Stromal cell of bone marrow (primary cell): ENCODE measurements at regions not wholly inside any gene's neighbourhood (a gene's known extent, or its start where the extent isn't known, plus 50 kb on each side); places are given as distances from the start of the nearest gene placed in this dataset.

Experiments
- DNase-seq: peaks from one replicate; pipeline ENCODE4 v3.0.0-alpha.2; 2012; ENCODE audit warnings: low read depth

DNA sequence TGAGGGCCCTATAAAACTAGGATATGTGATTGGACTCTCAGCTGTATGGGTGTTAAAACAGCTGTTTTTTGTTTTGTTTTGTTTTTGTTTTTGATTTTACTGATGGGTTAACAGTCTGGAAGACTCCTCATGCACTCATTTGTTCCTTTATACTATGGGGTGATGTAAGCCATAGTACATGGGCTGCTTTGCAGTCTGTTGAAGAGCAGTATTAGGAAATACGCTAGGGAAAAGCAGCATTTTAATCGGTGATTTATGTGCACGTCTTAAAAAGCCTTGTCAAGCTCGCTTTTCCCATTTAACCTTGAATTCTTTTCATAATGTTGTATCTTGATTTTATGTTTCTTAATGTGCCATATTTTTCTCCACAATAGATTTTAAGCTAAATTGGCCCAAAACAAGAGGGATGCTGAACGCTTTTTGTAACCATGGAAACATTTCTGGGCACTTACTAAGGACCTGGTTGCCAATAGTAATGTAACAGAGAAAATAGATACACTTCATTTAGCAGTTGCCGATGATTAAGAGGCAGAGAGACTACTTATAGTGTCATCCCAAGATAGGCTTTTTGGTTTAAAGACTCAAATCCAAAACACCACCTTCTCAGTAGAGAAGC is 244.0 kb downstream of the SNAPC1 start:
- DNase-seq = no peak

DNA sequence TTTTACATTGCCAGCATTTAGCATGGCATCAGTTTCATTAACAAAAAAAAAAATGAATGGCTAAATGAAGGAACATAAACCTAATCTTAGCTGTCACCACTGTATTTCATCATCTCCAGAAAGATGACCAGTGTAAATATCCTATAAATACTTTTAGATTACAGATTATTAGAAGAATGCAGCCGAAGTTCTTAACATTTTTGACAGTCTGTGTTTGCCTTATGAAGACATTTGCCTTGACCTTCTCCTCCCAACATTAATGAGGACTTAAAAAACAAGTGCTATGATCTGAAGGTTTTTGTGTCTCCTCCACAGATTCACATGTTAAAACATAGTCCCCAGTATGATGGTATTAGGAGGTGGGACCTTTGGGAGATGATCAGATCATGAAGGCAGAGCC is 253.0 kb downstream of the SNAPC1 start:
- no peak for DNase-seq

DNA sequence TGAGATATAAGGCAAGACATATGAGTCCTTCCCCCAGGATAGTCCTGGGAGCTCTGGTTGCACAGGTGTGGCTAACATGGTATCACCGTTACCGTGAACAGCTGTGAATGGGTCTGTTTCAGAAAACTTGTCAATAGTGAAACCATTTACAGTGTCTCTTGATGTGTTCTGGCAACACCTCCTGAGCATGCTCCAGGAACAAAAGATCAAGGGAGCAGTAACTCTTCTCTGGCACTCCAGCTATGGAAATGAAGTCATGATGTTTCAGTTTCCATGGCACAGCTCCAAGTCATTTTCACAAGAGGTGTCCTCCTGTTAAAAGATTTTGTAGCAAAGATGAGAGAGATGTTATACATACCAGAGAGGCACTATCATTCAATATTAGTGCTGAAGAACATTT is 253.7 kb downstream of the SNAPC1 start:
- no peak for DNase-seq

DNA sequence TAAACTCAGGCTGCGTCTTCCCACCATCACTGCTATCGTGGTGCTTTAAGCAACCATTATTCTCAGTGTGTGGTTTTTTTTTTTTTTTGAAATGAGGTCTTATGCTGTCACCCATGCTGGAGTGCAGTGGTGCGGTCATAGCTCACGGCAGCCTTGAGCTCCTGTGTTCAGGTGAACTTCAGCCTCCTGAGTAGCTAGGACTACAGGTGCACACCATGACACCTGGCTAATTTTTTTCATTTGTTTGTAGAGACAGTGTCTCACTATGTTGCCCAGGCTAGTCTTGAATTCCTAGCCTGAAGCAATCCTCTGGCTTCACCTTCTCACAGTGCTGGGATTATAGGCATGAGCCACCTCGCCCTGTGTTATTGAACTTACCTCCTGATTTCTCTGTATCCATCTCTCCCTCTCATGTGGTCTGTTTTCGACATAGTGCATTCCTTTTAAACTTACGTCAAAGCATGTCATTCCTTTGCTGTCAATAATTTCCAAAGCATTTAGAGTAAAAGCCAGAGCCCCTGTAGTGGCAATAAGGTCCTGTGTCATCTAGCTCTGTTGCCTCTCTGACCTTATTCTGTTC is 255.5 kb downstream of the SNAPC1 start:
- DNase-seq = no peak

DNA sequence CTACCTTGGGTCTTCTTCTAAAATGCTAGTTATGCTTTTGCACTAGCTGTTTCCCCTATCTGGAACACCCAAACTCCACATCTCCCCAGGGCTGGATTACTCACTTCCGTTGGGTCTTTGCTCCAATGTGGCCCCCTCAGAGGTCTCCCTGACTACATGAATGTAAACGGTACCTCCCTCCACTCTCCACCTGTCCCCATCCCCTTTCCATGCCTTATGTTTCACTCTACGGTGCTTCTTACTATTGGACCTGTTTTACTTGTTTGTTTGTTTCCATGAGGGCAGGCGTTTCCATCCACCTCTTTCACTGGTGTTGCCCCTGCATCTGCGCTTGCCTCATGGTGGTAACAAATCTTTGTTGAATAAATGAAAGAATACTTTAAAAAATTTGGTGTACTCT is 256.4 kb downstream of the SNAPC1 start:
- no peak for DNase-seq

DNA sequence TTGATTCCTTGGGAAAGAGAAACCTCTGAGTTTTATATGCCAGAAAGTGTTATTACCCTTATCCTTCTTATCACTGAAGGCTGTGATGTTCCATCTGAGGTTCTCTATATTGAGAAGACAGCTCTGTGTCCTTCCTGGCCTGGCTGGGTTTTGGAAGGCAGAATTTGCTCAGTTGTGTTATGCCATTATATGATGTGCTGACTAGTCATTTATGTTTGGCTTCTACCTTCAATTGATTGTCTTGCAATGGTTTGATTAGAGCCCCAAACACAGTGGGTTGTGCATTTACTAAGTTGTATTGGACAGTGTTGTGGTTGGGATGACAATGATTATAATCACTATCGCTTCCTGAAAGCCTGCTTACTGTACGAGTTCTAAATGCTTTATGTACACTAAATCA is 265.7 kb downstream of the SNAPC1 start:
- no peak for DNase-seq

DNA sequence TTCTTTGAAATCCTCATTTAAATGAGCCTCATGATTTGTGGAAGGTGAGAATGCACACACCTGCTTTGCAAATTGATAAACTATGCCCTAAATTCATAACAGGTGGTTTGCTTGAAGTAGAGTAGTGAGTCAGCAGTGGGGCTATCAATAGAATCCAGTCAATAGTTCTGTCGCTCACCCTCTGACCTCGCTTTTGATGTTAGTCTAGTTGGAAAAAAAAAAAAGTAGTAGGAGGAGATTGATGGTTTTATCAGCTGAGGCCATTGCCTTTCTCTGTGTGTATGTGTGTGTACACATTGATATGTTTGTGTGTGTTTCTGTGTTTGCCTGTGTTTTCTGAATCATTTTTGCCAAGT is 267.3 kb downstream of the SNAPC1 start:
- DNase-seq = no peak

DNA sequence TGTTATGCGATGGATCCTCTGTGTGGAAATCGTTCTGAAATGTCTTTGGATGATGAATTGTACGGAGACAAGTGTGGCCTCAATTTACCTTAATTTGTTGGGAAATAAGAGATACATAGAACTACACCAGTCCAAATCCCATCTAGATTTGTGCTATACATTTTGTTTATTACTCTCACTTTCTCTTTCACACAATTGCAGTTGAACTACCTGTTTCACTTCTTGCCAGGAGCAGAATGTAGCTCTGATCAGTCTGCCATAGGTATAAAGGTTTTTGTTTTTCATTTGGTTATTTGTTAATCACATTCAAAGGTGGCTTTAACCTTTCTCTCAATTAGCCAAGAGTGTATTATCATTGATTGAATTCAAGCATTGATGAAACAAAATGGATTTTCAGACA is 268.2 kb downstream of the SNAPC1 start:
- no peak for DNase-seq

DNA sequence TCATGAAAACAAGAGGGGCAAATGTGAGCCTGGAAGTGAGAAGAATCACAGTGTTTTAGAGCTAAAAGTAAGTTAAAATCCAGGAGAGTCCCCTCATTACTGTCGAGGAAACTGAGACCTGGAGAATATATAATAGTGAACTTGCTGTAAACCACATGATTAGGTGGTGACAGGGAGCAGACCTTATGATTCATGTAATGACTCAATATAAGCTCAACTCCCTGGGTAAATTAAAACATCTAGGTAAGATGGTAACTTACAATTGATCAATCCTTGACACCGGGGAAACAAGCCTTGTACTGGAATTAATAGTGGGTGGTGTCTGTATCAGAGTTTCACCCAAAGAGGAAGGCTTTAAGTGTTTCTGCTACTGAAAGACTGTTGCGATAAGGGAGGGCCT is 269.3 kb downstream of the SNAPC1 start:
- DNase-seq = no peak

DNA sequence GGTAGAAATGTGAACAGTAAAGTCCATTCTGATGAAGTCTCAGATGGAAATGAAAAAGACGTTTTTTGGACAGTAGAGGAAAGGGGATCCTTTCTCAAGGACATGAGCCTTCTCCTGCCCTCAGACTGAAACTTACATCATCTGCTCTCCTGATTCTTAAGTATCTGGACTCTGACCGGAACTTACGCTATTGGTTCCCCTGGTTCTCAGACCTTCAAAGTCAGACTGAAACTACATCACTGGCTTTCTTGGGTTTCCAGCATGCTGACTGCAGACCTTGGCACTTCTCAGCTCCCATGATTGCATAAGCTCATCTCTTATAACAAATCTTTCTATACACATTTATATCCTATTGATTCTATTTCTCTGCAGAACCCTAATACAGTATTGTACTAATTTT is 291.0 kb downstream of the SNAPC1 start:
- no peak for DNase-seq

DNA sequence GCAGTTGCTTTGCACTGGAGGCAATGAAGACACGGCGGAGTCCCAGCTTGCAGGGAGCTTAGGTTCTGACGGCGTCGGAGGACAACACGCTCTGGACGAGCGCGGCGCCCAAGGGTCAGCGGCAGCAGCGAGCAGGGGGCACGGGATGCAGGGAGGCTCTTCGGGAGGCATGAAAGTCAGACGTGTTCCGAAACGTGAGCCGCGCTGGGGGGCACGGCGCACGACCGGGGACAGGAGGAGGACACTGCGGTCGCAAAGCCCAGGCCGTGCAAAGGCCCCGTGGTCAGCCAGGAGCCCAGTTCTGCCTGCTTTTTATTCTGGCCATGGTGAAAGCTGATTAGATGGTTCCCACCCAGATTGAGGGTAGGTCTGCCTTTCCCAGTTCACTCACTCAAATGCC is 294.6 kb downstream of the SNAPC1 start:
- DNase-seq = no peak

DNA sequence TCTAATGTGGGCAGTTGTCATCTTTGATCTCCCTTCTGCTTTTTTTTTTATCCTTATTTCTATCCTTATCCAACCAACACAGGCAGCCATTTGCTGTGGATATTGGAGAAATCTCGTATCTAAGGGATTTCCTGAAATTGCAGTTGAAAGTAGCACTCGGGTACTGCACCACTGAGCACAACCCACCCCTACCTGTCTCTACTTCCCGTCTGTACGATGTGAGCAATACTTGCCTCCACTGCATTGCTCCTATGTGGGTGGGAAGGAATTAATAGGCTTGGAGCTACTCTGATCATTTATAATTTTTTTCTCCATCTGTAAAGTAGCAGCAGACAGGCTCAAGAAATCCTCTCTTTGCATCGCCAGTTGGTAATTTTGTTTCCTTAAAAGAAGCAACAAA is 300.4 kb downstream of the SNAPC1 start:
- DNase-seq = no peak

DNA sequence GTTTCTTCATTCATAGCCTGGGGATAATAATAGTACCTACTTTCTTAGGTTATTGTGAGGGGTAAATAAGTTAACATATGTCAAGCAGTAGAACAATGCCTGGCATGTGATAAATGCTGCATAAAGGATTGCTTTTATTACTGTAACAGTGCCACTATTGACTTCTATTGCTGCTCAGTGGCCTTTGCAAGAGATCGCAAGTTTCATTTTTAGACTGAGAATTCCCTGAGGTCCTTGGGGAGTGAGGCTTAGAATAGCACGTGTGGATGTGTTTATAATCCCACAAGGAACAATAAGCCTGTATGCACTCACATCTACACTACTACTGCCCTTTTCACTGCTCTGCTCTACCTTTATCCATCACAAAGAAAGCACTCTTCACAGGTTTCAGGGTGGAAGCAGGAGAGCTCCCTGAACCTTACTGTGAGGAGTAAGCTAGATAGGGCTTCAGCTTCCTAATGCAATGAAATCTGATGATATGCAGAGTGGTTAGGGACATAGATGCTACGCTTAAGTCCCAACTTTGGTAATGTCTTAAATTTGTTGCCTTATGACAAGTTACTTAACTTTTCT is 302.6 kb downstream of the SNAPC1 start:
- DNase-seq = no peak

DNA sequence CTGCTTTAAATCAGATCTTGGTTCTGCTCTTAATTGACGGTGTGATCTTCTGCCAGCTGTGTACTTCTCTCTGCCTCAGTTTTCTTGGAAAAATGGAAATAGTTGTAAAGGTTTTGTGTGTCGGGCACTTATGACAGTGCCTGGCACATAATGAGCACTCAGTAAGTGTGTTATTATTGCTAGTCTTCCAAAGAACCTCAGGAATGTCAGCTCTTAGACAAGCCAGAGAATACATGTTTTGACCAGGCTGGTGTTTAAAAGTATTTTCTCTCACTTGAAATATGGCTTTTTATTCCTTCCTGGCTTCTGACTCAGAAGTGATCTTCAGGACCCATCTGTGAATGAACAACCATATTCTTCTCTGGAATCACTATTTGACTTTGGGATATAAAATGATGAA is 304.1 kb downstream of the SNAPC1 start:
- no peak for DNase-seq

DNA sequence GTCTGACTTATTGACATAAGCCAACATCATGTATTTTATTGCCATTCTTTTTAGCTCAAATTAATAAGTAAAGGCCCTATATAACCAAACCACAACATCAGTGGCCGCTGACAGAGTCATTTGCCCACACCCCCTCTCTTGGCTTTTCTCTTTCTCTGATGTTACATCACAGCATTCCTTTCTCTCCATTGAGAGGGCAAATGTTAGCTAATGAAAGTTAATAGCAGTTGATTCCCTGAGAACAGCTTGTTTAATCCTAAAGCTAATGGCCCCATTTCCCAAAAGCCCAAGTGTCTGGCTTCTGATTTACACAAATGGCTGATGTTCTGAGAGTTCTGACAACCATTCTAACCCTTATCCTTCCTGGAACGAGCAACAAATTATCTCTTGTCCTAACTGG is 308.8 kb downstream of the SNAPC1 start:
- no peak for DNase-seq

DNA sequence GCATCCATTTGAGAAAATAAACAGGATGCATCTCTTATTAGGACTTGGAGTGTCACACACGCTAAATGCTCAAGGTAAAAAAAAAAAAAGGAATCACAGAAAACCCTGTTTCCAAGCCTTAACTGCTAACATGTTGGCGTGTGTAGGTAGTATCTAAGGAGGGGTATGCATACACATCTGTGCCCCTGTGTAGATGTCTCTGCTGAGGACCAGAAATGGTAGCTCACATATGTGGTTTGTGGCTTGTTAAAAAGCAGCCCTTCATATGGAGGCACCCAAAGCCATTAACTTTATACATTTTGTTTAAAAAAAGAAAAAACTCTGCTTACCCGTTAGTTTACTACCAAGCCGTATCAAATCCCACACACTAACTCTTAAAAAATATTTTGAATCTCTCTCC is 314.1 kb downstream of the SNAPC1 start:
- no peak for DNase-seq

DNA sequence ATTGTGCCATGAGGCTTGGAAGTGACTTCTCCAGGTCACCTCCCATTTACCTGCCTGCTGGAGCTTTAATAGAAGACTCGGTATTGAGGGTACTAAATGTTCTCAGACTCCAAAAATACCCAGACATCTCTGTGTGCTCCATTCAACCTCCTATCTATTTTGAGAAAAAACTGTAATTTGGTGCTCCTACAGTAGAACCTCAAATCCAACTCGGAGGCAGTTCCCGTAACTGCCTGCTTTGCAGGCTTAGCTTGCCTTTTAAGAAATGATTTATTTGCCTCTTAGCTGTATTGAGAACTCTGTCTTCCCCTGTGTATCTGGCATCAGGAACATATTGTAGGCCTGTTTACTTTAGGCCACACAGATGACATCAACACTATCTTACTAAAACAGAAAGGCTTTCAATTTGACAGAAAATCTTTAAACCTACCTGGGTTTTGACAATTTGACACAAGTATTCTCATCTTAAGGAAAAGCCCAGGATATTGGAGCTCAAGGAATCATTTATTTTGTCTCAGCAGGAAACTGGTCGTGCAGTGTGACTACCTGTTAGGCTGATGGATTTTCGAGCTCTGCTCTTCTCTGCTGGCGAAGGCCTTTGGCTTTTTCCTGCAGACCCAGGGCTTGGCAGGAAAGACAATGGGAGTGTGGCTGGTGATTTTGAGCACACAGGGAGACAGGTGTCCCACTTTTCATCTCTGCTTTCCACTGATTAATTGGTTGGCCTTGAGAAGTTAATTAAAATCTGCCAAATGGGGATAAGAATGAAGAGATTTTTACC is 314.8 kb downstream of the SNAPC1 start:
- DNase-seq = no peak

DNA sequence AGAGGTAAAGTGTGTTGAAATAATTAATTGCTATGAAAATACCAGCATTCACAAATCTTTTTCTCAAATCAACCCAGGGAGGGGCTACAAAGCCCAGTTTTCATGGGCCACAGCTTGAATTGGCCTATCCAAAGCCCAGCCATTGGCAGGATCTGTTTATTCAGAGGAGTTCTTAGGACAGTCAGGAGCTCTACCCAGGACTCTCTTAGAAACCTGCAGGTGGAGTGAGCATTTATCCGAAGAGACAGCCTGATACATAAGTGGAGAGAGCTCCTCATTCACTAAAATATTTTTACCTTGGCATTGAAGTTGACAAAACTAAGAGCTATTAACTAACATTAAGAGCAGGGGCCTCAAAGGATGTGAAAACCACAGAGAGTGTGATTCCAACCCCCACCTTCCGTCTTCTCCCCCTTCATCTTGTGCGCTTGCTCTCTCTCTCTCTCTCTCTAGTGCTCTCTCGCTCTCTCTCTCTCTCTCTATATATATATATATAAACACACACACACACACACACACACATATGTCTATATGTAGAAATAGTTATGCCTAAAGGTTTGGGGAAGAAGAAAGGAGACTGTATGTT is 315.5 kb downstream of the SNAPC1 start:
- no peak for DNase-seq

DNA sequence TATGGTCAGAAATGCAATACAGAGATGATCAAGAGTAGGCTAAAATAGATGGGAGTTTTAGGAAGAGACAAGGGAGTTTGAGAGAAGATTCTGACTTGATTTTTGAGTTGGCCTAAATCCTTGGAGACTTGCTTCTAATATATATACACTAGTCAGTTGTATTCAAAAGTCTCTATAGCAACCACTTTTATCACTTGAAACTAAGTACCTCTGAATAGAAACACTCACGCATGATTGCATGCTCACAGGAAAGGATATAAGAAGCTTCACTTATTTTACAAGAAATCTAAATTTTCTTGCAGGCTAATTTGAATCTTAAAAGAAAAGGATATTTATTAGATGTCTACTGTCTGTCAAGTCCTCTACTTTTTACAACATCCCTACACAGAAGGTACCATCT is 316.8 kb downstream of the SNAPC1 start:
- DNase-seq = no peak

DNA sequence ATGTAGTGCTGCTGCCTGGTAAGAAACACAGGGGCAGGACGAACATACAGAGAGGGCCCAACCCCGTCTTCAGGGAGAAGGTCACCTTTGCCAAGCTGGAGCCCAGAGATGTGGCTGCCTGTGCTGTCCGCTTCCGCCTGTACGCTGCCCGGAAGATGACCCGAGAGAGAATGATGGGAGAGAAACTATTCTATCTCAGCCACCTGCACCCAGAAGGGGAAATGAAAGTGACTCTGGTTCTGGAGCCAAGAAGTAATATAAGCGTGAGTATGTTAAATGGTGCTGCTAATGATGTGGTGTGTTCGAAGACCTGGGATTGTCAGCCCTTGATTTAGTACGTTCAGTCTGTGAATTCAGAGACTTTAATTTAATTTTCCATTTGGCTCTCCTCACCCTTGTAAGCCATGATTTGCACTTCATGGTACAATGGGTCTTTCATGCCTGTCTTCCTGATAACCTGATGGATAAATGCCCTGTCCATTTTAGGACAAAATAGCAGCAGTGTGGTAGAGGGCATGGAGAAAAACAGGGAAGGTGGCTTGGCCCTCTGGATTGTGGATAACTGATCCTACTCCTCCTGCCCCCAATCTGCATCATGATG is 318.9 kb downstream of the SNAPC1 start:
- DNase-seq = no peak

DNA sequence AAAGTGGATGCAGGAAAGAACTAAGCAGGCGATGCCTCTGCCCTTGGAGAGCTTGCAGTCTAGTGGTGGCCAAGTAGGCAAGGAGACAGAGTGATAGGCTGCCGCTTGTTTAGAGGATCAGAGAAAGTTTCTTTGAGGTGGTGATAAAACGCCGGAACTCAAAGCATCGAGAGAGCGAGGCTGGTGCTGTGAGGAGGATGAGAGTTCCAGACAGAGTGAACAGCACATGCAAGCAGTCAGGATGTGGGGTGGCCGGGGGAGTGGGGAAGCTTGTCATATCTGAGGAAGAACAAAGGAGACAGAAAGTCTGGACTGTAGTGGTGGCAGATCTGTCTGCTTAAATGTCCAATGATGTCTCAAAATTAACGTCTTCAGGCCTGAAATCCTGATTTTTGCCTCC is 319.7 kb downstream of the SNAPC1 start:
- DNase-seq = no peak

DNA sequence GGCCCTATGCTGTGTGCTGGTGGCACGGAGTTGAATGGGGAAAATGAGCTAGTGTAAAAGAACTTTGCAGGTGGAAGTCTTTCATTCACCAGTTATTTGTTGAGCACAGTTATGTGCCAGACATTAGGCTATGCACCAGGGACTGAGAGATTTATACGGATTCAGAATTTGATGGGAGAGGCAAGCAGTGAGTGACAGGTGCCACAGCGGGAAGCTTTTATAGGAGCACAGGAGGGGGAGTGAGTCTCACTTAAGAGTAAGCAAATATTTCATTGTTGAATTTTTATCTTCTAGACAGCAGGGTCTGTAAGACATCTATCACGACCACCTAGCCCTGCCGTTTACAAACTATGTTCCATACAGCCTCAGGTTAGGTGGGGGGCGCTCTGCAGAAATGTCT is 320.6 kb downstream of the SNAPC1 start:
- no peak for DNase-seq

DNA sequence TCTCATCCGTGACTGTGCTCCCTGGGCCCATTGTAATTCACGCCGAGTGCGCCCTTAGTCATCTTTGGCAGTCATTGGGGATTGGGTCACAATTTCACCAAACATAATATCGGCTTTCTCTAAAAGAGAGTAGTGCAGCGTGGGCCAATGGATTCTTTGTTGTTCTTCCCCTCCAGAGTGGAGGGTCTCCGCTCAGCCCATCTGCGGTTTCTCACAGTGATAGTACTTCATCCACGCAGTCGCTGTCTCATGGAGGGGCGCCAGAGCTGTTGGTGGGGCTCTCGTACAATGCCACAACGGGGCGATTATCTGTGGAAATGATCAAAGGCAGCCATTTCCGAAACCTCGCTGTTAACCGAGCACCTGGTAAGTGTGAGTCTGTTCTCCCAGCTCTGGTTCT is 321.8 kb downstream of the SNAPC1 start:
- no peak for DNase-seq
